LNCAP (cell line): ENCODE measurements at regions not wholly inside any gene's neighbourhood (a gene's known extent, or its start where the extent isn't known, plus 50 kb on each side); places are given as distances from the start of the nearest gene placed in this dataset.

Source experiments
- TF ChIP-seq, protein P1 (sequence below): fragments of 450-650 bp; IDR thresholded peaks from 2 replicates; pipeline ENCODE4 v1.5.1; 2017; ENCODE audit warnings: mild to moderate bottlenecking

DNA sequence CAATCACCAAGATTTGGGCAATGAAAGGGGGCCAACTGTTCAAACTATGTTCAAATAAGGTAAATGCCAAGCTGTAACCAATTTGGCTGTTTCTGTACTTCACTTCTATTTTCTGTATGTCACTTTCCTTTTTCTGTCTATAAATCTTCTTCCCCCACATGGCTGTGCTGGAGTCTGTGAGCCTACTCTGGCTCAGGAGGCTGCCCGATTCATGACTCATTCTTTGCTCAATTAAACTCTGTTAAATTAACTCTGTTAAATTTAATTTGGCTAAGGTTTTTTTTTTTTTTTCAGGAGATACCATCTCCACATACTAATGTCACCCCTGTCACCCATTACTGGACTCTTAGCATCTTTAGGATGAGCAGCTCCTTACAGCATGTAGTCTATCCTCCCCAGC is 178.8 kb upstream of the TWIST2 start:
- TF ChIP-seq, protein P1, sequence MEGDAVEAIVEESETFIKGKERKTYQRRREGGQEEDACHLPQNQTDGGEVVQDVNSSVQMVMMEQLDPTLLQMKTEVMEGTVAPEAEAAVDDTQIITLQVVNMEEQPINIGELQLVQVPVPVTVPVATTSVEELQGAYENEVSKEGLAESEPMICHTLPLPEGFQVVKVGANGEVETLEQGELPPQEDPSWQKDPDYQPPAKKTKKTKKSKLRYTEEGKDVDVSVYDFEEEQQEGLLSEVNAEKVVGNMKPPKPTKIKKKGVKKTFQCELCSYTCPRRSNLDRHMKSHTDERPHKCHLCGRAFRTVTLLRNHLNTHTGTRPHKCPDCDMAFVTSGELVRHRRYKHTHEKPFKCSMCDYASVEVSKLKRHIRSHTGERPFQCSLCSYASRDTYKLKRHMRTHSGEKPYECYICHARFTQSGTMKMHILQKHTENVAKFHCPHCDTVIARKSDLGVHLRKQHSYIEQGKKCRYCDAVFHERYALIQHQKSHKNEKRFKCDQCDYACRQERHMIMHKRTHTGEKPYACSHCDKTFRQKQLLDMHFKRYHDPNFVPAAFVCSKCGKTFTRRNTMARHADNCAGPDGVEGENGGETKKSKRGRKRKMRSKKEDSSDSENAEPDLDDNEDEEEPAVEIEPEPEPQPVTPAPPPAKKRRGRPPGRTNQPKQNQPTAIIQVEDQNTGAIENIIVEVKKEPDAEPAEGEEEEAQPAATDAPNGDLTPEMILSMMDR = no peak

DNA sequence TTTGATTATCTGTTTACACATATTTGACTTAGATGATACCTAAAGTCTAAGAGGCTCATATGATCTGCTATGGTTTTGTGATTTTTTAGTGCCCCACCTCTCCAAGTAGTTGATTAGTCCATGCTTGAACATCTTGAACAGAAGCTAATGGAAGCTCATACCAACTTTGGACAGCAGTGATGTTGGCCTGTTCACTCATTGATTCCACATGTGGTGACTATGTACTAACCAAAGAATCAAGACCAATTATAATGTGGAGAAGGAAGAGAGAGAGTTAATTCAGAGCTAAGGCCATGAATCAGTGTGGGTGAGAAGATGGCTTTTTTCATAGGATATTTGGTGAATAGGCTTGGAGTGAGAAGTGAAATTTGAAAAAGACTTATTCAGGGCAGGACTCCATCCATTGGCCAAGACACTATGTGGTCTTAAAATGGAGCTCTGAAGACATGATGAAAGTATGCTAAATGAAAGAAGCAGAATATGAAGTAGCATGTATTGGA is 178.3 kb upstream of the TWIST2 start:
- TF ChIP-seq, protein P1 = no peak

DNA sequence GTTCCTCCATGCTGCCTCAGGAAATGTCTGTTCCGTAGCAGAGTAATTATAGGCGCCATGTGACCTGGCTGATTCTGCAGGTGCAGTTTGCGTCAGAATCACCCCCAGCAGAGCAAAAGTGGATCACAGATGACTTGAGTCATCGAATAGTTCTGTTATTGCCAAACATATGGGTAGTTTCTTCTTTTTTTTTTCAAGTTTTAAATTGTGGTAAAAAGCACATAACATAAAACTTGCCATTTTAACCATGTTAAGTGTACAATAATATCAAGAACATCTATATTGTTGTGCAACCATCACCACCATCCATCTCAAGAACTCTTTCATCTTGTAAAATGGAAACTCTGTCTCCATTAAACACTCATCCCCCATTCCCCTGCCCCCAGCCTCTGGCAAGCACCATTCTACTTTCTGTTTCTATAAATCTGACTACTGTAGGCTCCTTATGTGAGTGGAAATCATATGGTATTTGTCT is 177.7 kb upstream of the TWIST2 start:
- TF ChIP-seq, protein P1 = no peak

DNA sequence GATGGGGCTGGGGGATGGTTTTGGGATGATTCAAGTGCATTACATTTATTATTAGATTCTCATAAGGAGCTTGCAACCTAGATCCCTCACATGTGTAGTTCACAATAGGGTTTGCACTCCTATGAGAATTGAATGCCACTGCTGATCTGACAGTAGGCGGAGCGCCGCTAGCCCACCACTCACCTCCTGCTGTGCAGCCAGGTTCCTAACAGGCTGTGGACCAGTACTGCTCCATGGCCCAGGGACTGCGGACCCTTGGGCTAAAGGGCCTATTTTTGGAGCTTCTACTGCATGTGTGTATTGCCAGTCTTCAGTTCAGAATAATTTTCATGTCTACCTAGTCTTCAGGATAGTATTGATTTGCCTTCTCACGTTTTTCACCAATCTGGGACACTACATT is 165.3 kb upstream of the TWIST2 start:
- TF ChIP-seq, protein P1 = no peak

DNA sequence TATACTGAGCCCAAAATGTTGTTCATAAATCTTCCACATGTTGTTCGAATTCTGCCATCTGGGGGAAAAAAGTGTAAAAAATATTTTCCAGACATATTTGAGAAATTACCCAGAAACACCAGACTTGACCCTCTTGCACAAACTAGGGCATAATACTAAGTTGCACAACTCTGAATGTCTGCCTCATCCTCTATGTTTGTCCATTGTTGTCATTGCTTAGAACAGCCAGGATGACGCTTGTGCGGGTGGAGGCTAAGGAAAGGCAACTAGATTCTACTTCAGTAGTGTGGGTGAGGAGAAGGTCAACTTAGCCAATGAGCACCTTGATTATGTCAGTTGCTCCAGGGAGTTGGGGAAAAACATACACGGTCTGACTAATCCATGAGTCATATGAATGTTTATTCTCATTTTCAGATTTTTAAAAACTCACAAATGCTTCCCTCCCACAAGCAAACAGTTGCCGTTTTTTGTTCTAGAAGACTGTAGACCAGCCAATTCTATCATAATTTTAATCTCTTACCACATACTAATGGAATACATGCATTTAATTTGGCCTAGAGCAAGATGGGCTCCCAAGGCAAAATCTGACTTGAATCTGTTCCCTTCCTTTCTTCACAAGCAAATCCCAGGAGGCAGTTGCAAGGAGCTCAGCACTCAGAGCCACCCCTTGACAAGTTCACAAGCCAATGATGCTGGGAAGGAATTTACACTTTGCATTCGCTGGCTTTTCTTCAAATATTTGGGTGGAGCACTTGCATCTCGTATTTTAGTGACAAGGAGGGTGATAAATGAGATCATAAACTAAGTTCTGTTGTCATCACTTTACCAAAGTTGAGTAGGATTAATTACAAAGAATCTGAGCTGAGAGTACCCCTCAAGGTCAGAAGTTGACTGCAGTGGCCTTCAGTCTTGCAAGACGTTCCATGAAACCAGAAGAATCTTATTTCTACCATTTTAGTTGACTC is 163.2 kb upstream of the TWIST2 start:
- TF ChIP-seq, protein P1 = no peak

DNA sequence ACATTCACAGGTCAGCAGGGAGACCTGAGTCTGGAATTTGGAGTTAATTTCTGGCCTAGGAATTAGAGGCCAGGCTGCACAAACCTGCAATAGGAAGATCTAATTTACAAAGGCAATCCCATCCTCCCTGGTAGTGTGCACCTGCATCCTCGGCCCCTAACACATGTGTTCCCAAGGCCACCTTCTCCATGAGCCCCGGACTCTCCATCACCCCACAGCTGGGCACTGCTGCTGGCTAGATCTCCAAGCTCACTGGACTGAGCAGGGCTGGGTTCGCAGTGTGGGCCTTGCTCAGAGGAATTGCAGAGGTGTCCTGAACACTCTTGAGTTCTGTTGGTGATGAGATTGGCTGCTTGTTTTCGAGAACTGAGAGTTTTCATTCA is 162.6 kb upstream of the TWIST2 start:
- TF ChIP-seq, protein P1 = no peak

DNA sequence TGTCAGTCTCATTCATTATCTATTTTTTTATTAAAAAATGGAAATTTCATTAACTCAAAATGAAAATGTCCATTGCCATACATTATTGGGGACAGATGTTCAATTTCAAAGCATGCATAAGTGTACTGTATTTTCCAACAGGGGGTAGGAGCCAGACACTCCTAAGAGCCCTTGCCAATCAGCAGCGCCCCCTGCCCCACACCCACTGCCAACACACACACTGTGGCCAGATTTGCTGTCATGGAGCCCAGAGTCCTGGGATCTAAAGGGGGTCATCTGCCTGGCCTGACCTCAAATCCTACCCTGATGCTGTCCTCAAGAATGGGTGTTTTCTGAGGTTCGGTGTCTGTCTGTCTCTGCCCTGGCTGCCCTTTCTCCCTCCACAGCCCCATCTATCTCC is 162.2 kb upstream of the TWIST2 start:
- TF ChIP-seq, protein P1 = no peak
